Astrocyte (in vitro differentiated cells and primary cell): ENCODE measurements at regions not wholly inside any gene's neighbourhood (a gene's known extent, or its start where the extent isn't known, plus 50 kb on each side); places are given as distances from the start of the nearest gene placed in this dataset.

Source experiments
- CTCF ChIP-seq: IDR thresholded peaks from 2 replicates; pipeline ENCODE4 v1.5.1; 2011; ENCODE audit warnings: low read depth, mild to moderate bottlenecking, inconsistent platforms, low read length, moderate library complexity; ENCODE audit not compliant: insufficient read depth
- EZH2 ChIP-seq: IDR thresholded peaks from 2 replicates; pipeline ENCODE4 v1.6.1; 2012; ENCODE audit warnings: mild to moderate bottlenecking, low read length, inconsistent platforms; ENCODE audit not compliant: insufficient read depth

- TF ChIP-seq CTCF = no peak
- no peak for TF ChIP-seq EZH2
Observed at GRCh38 chr9:135239100-135239768, 151.8 kb downstream of the OLFM1 start.
